ENCODE measurements at regions not wholly inside any gene's neighbourhood (a gene's known extent, or its start where the extent isn't known, plus 50 kb on each side); places are given as distances from the start of the nearest gene placed in this dataset.

DNA sequence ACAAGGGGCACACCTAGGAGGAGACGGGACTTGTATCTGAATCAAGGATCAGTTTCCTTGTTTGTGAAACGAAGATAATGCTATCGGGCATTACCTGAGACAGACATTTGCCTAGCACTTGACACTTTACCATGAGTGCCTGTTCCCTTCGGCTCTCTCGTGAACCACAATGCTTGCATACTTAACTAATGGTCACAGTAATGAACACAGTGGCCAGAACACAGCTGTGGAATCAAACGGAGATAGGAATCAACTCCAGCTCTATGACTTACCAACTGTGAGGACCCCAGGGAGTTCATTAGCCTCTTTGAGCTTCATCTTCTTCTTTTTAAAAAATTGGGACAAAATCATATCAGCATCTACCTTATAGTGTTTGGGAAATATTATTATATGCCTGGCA lies 207.8 kb downstream of the DRD1 start:
- no peak for DNase-seq

DNA sequence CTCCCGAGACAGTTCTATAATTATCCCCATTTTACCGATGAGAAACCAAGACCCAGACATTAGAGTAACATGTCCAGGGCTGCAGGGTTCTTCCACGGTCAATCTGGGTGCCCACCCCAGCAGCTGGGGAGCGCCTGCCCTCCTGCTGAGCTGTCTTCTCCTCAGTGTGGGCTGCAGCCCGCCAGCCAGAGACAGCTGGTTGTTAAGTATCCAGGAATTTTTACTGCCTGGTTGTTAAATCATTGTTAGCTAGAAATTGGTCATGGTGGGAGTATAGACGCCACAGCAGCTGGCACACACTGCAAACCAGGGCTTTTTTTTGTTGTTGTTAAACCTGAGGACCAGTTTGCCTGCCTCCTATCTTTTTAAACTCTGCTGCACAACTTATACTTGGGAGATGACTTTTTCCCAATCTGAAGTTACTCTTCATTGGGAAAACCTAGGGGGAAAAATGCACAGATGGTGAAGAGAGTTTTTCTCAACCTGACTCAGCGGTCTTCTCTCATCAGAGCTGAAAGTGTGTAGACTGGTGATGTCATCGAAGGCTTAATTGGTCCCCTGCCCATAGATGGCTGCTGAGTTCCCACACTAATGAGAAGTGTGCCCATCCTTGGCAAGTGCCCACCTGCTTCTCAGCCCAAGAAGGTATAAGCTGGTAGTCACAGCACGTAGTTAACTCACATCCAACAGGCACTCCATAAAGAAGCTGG lies 208.6 kb downstream of the DRD1 start:
- DNase-seq, result no peak

DNA sequence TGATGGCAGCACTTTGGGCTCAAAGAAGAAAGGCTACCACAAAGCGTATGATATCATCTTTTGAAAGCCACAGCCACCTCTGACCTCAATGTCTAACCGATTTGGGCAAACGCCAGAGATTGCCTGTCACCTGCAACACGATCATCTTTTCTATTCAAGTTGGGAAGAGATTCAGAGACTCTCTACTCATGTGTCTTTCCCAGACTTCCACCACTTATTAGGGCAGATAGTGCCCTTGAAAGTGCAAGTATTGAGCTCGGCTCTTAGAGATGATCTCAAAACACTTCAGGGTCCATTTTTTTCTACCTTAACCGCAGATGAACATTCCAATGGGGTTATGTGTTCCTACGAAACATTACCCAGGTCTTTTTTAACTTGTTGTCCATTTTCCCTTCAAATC lies 213.7 kb downstream of the DRD1 start:
- no peak for DNase-seq

DNA sequence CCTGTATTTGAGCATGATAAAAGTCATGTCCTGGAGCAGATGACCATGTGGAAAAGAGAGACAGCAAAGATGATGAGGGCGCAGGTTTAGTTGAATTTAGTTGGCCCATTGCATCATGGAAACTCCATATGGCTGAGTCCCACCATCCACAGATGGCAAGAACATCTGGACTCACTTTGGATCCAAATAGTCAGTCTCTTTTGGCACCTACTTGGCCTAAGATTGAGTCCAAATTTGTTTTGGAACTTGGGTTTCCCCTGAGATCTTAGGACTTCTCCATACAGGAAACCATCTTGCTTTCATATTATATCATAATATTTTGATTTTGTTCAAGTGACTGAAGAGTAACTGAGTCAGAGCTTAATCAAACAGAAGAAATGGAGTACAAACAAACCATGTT lies 217.5 kb downstream of the DRD1 start:
- DNase-seq, result no peak

DNA sequence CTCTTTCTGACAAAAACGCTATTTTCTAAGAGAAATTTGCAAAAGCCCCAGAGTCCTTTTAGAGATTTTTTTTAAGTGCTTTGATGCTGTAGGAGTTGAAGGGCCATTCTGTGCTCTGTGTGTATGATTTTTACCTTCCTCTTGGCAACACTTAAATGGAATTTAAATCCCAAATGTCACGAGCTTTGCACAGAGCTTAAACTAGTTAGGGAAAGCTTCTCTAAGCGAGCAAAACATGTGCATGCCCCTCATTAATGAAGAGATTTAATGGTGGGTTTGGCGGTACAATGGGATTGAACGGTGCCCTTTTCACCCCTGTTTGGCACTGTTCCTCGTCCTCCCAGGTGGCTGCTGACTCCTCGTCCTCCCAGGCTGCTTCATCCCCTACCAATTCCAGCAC lies 220.7 kb downstream of the DRD1 start:
- DNase-seq, result no peak

DNA sequence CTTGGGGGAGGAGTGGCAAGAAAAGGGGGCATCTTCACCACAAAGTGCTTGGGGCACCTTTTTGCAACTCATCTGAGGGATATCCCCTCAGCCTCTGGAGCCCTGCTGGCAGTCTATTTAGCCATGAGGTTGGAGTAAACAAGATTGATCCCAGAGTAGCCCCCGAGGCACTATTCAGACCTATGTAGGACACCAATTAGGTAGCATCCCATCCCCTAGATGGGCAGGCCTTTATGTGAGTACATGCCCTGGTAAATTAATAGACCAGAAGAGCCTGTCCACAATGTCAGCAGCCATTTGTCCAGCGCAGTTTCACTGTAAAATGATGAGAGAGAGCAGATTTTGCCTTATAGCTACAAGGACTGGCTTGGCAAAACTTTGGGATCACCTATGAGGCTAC lies 221.4 kb downstream of the DRD1 start:
- no peak for DNase-seq

DNA sequence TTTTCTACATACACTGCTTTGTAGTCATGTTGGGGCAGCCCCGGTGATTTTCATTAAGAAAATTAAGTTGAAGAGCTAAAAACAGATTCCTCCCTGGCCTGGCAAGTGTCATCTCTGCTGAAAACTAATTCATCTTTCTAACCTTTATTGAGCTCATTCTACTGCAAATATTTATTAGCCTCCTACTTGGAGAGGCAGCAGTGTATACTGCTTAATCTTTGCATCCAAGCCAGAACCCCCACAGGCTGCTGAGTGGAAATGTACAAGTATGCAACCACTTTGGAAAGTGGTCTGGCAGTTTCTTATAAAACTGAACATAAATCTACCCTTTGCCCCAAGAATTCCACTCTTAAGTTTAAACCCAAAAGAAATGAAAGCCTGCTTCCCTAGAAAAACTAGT lies 223.4 kb downstream of the DRD1 start:
- DNase-seq, result no peak

DNA sequence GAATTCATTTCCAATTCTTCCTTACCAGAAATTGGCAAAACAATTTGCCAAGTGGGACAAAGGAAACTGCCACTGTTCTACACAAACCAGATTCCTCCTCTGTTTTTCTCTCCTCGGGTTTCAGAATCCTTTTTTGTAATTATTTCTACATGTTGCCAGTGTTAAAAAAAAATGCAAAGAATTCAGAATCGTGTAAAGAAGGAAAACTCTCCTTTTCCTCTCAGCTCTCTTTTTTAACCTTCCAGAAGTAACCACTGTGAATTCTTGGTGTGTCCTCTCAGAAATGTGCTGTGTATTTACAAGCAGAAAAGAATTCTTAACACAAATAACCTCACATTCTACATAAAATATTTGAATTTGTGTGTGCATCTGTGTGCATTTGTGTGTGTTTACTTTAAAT lies 224.6 kb downstream of the DRD1 start:
- no peak for DNase-seq

DNA sequence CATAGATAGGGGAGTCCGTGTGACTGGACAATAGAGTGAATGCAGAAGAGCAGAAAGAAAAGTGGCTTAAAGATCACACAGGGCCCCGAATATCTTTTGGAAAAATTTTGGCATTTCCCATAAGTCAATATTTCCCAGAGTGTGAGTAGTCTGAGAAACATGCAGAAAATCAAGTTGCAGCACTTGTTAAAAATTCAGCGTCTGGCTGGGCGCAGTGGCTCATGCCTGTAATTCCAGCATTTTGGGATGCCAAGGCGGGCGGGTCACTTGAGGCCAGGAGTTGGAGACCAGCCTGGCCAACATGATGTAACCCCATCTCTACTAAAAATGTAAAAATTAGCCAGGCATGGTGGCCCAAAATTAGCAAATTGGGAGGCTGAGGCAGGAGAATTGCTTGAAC lies 227.0 kb downstream of the DRD1 start:
- DNase-seq, result no peak

DNA sequence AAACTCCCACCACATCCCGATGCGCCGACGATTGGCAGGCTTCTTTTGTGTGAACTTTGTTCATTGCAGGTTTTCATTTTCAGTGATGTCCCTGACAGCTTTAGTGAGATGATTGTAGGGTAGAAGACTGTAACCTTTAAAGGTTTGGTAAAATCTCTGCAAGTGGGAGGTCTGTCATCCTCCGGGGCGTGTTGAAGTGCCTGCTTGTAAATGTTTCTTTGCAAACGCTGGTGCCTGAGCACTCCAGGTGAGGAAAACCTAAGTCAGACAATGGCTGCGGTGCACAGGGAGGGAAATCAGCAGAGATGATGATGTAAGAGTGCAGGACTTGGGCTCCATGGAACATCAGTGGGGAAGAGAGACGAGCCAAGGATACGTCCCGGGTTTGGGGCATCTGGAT lies 228.1 kb downstream of the DRD1 start:
- no peak for DNase-seq

DNA sequence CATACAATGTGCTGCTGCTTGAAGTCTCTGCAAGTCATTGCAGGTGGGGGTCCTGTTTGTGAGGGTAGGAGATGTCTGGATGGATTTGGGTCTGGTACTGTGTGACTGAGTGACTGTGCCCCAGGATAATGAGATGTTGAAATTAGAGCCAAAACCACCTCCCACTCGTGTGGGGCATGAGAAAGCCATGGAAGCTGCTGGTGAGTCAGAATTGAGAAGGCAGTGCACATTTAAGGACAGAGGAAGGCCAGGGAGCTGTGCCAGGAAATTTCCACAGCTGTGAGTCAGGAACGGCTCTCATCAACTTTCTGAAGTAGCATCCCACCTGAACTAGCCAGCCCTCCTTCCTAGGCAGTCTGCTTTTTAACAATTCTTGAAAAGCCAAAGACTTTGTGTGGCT lies 229.8 kb downstream of the DRD1 start:
- DNase-seq, result no peak

DNA sequence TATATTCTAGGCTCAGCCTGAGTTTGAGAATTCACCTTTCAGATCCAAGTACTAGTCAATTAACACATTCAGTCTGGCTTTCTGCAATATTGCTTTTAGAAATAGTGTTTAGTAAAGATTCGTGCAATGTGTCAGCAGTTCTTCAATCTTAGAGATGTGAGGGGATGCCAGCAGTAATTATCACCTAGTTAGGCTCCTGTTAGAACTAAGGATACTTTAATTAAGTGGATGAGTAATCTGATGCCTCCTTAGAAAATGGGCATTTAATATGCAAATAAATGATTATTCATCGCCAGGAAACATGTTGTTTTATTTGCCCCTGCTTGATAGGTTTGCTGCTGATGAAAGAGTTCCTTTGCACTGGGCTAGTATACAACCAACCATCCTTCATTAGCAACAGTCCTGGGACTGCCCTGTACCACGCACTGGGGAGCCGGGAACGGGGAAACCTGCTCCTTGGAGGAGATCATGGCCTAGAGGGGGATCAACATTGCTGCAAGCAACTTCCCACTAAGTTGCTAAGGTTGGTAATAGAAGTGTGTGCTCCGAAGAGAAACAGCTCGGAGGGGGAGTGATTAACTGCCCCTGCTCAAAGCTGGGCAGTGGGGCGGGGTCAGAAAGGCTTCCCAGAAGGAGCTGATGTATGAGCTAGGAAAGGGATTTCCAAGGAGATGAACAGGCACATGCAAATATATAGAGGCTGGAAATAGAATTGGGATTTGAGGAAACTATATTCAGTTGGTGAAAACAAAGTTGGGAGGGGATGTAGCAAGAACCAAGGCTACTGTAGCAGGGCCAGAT lies 231.8 kb downstream of the DRD1 start:
- no peak for DNase-seq

DNA sequence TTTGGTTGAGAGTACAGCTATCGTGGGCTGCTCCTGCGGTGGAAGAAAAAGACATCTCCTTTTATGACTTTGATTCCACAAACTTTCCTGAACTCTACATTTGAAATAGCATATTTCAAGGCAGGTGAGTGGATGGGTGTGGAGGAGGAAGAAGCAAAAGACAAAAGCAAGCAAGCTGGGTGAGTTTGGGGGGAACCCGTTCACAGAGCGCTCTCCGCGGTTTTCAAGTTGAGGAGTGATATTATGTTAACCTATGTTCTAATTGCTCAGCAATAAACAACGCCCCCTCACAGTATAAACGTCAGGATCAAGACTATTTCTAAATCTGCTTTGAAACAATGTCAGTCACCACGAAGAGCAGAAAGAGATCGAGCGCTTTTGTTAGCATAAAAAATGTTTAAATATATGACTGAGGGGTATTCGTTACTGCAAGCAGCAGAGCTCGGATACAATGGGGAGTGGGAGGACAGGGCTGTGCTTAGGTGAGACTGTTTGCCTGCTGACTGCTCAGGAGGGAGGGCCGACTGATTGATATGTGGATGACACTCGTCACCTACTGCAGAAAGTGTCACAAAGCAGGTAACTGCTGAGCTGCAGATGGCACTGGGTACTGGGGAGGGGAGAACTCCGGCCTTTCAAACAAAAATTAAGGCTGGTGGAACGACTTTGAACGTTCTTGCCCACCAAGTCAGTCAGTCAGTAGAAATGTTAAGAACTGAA lies 236.5 kb downstream of the DRD1 start:
- DNase-seq, result no peak

DNA sequence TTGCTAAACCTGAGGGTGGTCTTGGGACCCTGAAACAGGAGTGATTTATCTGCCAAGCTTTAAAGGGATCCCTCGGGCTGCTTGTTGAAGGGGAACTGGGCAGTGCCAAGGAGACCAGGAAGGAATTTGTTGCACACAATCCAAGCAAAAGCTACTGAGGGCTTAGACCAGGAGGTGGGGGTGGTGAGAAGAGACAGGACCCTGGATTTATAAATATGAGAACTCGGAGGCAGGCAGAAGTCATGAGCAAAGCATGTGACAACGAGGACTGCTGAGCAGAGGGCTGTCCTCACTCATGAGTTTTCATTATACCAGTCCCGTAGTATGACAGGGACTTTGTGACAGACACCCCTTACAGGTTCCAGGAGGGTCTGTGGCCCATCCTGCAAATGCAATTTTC lies 237.3 kb downstream of the DRD1 start:
- no peak for DNase-seq

DNA sequence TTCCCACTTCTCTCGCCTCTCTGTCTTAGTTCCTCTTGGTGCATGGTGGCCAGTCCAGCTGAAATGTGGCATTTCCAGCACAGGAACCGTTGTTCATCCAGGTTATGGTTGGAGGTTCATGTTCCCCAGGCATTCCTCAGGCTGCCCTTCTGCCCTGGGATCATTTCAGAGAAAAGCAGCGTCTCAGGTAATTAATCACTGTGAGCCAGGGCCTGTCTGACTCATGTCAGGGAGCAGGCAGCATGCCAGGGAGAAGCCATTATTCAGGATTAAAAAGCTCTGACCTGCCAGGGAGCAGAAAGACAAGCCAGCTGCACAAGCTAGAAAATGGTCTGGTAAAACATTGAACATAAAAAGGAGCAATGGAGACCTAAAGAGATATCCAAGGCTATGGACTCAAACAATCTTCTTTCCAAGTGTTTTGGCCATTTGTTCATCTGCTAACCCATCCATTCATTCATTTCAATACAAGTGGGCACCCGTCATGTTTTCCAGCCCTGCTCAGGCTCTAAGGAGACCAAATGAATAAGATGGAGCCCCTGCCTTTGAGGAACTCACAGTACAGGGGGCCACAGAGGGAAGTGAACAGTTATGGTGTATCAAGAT lies 241.4 kb downstream of the DRD1 start:
- no peak for DNase-seq

DNA sequence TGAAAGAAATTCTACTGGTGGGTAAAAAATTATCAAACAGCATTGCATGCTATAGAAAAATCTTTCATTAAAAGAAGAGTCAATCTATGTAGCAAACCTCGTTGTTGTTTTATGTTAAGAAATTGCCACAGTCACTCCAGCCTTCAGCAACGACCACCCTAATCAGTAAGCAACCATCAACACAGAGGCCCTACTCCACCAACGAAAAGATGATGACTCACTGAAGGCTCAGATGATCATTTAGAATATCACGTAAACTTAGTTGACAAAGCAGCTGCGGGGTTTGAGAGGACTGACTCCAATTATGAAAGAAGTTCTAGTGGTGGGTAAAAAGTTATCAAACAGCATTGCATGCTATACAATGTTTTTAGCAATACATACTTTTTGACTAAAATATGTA lies 242.6 kb downstream of the DRD1 start:
- no peak for DNase-seq

DNA sequence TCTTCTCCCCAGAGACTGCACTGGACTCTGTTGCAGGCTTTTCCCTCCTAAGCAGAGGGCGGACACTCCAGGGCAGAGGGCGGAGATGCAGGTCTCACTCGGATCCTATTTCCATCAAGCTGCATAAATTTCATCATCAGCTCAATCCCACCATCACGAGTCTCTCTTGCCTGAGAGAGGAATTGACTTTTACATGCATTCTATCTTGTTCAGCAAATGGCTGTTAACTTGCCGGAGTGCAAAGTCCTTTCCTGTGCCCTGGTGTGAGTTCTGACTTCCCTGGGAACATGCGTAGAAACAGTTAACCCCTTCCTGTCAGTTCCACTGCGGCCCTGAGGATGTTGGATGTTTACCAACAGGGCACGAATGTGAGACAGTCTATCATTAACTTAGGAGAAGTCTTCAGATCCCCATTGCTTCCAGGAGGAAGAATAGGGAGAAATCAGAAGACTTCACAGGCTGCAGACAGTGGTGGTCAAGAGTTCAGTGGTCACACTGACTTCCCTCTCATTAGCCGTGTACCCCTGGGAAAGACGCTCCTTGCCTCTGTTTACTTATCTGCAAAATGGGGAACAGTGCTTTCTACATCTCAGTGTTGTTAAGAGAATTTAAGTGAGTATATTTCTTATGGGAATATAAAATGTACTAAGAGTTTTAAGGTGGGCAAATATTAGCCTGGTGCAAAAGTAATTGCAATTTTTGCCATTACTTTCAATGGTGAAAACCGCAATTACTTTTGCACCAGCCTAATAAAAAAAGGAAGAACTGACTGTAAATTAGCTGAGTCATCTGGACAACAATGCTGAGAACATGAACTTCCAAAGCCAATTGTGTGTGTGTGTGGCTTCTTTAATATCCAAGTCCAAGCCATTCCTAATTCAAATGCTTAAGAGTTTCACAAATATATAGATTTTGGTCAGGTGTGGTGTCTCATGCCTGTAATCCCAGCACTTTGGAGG lies 248.0 kb downstream of the DRD1 start:
- peak; percentile 33 for DNase-seq

DNA sequence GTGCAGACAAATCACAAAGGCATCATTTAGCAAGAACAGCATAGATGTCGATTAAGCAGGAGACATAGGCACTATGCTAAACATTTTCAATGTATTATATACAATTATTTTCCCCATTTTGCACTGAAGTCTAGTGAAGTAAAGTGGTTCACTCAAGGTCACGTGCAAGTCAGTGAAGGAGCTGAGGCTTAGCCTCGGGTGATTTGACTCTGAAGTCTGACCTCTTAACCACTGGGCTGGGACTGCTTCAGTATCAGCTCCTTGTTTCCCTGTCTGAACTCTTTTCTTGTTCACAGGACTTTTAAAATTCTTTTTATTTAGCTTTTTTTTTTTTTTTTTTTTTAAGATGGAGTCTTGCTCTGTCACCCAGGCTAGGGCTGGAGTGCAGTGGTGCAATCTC lies 262.7 kb downstream of the DRD1 start:
- no peak for DNase-seq

DNA sequence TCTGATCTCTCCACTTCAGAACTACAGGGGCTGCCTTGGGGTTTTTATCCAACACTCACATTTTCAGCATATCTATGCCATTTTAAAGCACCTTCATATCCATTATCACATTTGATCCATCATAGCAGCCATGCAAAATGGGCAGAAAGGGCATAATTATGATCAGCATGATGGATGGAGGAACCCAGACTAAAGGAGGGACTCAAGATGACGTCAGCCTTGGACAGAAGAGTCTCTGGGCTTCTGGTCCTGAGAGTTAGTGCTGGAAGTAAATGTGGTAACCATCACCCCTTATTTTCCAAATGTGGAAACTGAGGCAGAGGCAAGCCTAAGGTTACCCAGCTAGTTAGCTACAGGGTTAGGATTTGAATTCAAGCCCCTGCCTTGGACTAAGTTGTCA lies 273.1 kb downstream of the DRD1 start:
- no peak for DNase-seq

DNA sequence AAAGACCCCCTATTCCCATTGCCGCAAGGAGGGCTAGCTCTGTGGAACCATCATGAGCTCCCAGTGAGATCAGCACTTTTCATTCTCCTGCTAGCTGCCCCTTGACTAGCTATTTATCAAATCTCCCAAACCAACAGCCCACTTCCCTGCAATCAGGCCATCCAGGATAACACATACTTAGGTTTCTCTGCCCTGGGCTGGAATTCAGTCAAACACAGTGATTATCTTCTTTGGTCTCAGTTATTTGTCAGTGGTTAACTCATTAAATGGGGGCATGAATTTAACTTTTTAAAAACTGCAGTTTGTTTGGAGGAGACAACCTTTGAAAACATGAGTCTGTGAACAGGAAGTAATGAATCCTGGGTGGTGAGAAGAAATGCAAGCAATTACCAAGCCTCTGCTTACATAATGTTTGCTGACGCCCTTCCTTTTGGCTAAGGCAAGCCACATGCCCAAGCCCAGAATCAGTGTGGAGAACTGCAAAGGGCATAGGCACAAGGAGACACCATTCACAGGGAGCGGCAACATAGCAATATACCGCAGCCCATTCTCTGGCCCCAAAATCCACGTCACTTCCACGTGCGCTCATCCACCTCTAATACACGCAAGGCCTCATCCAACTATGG lies 275.0 kb downstream of the DRD1 start:
- no peak for DNase-seq

DNA sequence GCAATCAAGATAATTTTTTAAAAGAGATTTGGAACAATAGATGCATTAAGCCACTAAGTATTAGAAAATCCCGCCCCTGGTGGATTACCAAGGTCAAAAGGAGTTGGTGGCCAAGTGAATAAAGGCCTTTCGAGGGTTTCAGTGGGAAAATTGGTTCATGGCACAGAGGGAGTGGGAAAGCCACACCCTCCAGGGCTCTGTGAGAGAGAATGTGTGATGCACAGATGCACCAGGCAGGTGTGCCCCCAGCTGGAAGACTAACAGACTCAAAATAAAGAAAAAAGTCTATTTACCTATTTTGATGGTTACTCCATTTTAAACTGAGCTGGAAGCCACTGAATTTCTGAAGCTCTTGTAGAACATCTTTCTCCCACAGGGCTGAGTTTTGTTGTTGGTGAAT lies 278.0 kb downstream of the DRD1 start:
- no peak for DNase-seq

All from OCI-M1 (cell line).